Epithelial cell of proximal tubule (primary cell): ENCODE measurements at regions not wholly inside any gene's neighbourhood (a gene's known extent, or its start where the extent isn't known, plus 50 kb on each side); places are given as distances from the start of the nearest gene placed in this dataset.

Experiments
- DNase-seq: peaks from one replicate; pipeline ENCODE4 v3.0.0-alpha.2; 2011; ENCODE audit warnings: low read depth
- H3K4me3 ChIP-seq: 2 replicates; pipeline ENCODE4 v1.5.1; 2011; ENCODE audit warnings: low read depth, mild to moderate bottlenecking, low read length
- CTCF ChIP-seq: conservative IDR thresholded peaks from 2 replicates; pipeline ENCODE4 v1.5.1; 2012; ENCODE audit warnings: low read depth, mild to moderate bottlenecking, low read length

GRCh38 chr3:67832817-67833216 lies 178.4 kb upstream of the SUCLG2 start:
- DNase-seq = no peak
- no peak overlapping the region for H3K4me3 ChIP-seq
- no peak for TF ChIP-seq CTCF

- no peak overlapping the region for H3K4me3 ChIP-seq
- no peak for DNase-seq
- no peak for TF ChIP-seq CTCF
Observed at GRCh38 chr3:67831262-67831661, 176.8 kb upstream of the SUCLG2 start.

DNA sequence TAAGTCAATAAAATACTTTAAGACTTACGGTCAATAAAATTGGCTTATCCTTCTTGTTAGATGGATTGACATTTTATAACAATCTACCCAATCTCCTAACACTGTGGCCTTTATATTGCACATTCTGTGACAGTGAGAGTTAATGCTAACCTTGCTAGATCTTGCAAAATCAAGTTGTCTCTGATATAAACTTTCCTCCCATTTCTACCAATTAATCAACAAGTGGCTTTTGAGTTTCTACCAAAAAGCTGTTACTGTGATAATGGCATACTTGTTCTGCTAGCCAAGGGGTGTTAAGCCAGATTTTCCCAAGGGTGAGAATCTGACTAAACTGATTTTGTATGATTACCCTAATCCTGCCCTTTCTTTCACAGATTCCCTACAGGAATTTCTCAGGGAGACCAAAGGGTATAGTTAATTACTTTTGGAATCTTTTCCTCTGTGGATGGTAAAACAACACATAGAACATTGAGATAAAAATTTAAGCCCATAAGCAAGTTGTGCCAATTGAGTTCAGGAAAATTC lies 174.1 kb upstream of the SUCLG2 start:
- no peak for DNase-seq
- no peak overlapping the region for H3K4me3 ChIP-seq
- no peak for TF ChIP-seq CTCF

DNA sequence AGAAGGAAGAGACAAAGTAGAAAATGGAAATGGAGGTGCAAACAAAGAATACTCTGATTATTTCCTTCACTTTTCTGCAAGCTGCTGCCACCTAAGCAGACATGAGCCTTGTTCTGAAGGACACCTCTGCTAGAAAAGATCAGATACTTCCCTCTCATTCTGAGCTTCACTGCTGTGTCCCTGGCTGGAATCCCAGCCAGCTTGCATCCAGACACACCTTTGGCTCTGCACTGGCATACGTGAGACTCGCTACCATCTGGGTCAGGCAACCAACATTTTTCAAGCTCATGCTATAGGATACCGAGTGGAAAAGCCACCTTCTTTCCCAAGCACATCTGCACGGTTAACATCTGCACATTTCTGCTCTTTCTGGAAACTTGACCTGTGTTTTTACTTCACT lies 166.7 kb upstream of the SUCLG2 start:
- H3K4me3 ChIP-seq = no peak overlapping the region
- no peak for TF ChIP-seq CTCF
- DNase-seq = no peak

- no peak for DNase-seq
Observed at GRCh38 chr3:67819447-67819846, 165.0 kb upstream of the SUCLG2 start.

GRCh38 chr3:67809370-67809935 lies 155.0 kb upstream of the SUCLG2 start:
- H3K4me3 ChIP-seq = no peak overlapping the region
- TF ChIP-seq CTCF = no peak
- no peak for DNase-seq

More at GRCh38 chr3:67819447-67819846, 165.0 kb upstream of the SUCLG2 start:
- no peak overlapping the region for H3K4me3 ChIP-seq
- TF ChIP-seq CTCF = peak; percentile 67

DNA sequence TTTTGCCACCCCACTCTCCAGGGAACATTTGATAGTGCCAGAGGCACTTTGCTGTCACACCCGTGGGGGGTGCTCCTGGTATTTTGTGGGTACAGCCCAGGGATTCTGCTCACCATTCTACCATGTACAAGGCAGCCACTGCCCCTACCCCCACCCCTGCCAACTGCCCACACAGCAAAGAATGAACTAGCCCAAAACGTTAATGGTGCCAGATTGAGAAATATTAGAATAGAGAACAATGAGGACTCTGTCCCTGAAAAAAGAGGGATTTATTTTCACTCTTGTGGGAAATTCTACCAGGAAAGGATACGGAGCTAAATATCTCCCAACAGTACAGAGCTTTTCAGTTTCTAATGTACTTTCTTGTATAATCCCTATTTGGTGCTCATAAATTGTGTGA lies 154.5 kb upstream of the SUCLG2 start:
- H3K4me3 ChIP-seq = no peak overlapping the region
- no peak for DNase-seq

More for the DNA sequence above, 154.5 kb upstream of the SUCLG2 start:
- TF ChIP-seq CTCF = no peak
